VCaP (cell line): ENCODE measurements at regions not wholly inside any gene's neighbourhood (a gene's known extent, or its start where the extent isn't known, plus 50 kb on each side); places are given as distances from the start of the nearest gene placed in this dataset.

Experiments used
- H3K27ac ChIP-seq: fragments of 450-650 bp; 2 replicates; pipeline ENCODE4 v1.5.1; 2017
- TF ChIP-seq, protein P1 (sequence below): fragments of 450-650 bp; conservative IDR thresholded peaks from 2 replicates; pipeline ENCODE4 v1.5.1; 2017; ENCODE audit warnings: mild to moderate bottlenecking, moderate library complexity

DNA sequence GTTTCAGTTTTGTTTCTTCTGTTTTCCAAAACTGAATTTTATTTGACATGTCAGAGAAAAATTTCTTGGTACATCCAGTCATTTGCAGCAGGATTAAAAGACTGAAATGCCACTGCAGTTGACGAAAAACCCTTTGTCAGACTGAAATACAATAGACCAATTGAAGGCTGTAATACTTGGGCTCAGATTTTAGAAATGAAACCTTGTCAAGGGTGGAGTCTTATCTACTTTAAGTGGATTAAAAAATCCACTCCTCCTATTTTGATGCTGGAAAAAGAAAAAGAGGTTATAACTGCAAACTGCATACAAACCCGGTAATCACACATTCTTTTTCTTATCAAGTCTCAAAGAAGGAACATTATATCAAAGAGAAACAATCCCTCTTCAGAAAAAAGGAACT is 80.2 kb upstream of the NEUROD1 start:
- TF ChIP-seq, protein P1, sequence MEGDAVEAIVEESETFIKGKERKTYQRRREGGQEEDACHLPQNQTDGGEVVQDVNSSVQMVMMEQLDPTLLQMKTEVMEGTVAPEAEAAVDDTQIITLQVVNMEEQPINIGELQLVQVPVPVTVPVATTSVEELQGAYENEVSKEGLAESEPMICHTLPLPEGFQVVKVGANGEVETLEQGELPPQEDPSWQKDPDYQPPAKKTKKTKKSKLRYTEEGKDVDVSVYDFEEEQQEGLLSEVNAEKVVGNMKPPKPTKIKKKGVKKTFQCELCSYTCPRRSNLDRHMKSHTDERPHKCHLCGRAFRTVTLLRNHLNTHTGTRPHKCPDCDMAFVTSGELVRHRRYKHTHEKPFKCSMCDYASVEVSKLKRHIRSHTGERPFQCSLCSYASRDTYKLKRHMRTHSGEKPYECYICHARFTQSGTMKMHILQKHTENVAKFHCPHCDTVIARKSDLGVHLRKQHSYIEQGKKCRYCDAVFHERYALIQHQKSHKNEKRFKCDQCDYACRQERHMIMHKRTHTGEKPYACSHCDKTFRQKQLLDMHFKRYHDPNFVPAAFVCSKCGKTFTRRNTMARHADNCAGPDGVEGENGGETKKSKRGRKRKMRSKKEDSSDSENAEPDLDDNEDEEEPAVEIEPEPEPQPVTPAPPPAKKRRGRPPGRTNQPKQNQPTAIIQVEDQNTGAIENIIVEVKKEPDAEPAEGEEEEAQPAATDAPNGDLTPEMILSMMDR = no peak
- H3K27ac ChIP-seq = no peak overlapping the region

DNA sequence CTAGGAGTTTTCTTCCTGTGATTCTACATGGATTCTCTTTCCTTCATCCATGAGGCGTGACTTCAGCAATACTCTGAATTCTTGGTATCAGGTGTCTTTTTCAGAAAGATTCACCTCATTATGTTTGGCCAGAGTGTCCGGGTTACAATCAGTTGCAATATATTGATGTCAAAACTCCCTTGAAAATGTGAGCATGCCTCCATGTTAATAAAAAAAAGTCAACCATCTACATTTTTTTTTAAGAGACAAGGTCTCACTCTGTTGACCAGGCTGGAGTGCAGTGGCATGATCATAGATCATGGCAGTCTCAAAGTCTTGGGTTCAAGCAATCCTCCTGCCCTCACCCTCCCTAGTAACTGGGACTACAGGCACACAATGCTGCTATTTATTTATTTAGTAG is 80.9 kb upstream of the NEUROD1 start:
- H3K27ac ChIP-seq = no peak overlapping the region
- TF ChIP-seq, protein P1 = no peak

DNA sequence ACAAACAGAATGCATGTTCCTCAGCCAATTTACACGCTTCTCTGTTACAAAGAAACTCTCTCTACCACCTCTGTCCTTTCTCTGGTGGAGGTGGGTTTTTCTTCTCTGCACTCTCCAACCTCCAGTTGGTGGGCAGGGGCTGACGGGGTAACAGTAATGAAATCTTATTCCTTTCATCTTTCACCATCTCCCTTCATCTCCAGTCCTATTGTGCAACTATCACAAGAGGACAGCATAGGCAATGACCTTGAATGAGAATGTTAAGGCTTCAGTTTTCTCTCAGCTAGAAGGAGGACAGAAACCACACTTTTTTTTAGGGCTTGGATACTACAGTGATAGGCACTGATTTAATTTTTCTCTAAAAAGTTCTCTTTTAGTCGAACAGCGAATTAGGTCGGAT is 81.7 kb upstream of the NEUROD1 start:
- no peak overlapping the region for H3K27ac ChIP-seq

DNA sequence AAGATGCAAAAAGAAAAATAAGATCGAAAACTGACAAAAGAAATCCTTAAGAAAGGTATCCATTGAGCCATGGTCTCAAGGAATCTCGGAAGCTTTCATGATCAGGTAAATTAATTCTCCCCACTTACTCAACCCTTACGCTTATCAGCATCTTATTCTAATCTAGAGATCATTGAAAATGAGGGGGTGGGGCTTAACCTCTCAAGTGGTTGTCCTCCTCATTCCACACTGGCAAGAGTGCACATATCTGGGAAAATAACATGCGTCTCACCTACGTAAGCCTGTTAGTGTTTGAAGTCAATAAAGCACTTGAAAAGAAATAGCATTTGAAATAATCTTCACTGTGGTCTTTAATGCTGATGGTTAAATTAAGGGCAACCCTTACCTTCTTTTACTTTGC is 82.5 kb upstream of the NEUROD1 start:
- TF ChIP-seq, protein P1 = no peak

More for the DNA sequence above, 81.7 kb upstream of the NEUROD1 start:
- TF ChIP-seq, protein P1 = no peak

DNA sequence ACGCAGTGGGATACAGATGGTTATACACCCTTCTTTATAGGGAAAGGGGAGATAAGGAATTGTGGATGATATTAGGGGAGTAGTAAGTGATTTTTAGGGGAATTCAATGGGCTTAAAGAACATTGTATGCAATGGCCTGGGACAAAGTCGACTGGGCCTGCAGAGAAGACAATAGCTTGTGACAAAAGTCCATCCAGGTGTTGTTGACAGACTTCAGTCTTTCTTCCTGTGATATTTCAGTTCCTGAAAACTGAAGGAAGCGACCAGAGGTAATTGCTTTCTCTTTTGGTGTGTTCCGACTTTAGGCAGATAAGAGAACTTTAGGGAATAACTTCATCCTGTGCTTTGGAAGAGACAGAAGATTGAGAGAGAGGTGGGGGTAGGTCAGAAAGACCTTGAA is 83.1 kb upstream of the NEUROD1 start:
- no peak overlapping the region for H3K27ac ChIP-seq
- TF ChIP-seq, protein P1 = no peak

More for the DNA sequence above, 82.5 kb upstream of the NEUROD1 start:
- H3K27ac ChIP-seq = no peak overlapping the region

DNA sequence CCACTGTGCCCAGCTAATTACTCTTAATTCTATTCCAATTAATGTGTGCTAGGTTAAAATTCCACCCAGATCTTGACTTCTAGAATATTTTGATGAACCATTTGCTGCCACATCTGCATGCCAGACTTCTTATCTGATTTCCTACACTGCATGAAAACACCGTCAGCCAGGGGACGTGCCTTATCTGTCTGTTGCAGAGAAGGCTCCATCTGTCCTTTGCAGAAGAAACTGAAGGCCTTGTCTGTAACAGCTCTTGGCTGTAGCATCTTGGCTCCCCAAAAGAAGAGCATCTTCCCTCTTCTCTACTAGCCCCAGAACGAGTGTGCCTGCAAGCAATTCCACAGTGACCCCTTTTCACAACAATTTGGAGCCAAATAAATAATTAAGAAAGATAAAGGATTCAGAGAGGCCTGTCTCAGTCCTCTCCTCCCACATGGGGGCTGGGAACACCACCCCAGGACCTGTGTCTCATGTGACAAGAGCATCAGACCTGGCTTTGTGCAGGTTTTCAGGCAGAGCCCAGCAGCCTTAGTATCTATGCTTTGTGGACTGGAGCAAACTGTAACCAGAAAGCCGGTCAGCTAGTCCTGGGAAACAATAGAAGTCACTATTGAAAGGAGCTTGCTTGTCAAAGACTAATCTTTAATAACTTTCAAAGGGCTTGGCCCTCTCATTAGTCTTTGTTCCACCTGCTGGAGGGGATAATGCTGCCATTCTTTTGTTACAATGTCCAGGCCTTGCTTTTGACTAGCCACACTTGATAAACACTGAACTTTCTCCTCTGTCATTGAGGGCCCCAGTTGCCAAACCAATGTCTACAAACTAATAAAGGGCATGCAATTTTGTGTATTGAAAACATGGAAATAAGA is 84.0 kb upstream of the NEUROD1 start:
- H3K27ac ChIP-seq = peak overlapping the region; percentile 23; the same call in 1 of the 2 replicates
- TF ChIP-seq, protein P1 = no peak

DNA sequence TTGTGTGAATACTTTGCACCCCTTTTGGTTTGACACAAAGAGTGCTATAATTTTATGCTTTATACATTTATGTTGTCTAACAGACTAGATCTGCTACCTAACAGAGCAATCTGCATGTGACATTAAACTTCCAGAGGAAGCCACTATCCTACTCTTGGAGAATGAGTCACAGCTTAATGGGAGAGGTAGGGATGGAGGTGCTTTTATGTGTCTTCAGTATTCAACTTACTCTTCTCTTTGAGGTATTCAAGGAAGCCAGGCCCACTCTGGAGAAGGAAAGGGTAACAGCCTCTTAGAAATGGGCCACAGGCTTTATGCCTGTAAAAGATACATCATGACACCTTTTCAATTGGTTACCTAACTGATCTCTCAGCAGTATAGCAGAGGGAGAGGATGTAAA is 85.8 kb upstream of the NEUROD1 start:
- no peak overlapping the region for H3K27ac ChIP-seq
- TF ChIP-seq, protein P1 = no peak
